SK-N-SH treated with all-trans-retinoic acid at 6 μM for 48 hours (cell line): ENCODE measurements at regions not wholly inside any gene's neighbourhood (a gene's known extent, or its start where the extent isn't known, plus 50 kb on each side); places are given as distances from the start of the nearest gene placed in this dataset.

Experiments
- ATAC-seq: fragments of 200-7000 bp; cut with Tn5 transposase; 3 replicates; pipeline ENCODE4 v1.9.1; 2020; ENCODE audit warnings: mild to moderate bottlenecking, moderate library complexity
- ARNTL ChIP-seq: fragments of 450-650 bp; formaldehyde crosslinking; IDR thresholded peaks from 2 replicates; pipeline ENCODE4 v1.5.0; 2020; ENCODE audit warnings: low read depth, mild to moderate bottlenecking, moderate library complexity, borderline replicate concordance
- BACH2 ChIP-seq: fragments of 250-450 bp; sonication (Bioruptor Pico); IDR thresholded peaks from 2 replicates; pipeline ENCODE4 v1.9.0; 2021; ENCODE audit warnings: mild to moderate bottlenecking, borderline replicate concordance
- CSDC2 ChIP-seq: fragments of 250-450 bp; sonication (Bioruptor Pico); IDR thresholded peaks from 2 replicates; pipeline ENCODE4 v1.5.0; 2020; ENCODE audit warnings: mild to moderate bottlenecking, moderate library complexity
- ESRRG ChIP-seq: fragments of 250-450 bp; sonication (Bioruptor Pico); IDR thresholded peaks from 2 replicates; pipeline ENCODE4 v1.6.1; 2021; ENCODE audit warnings: mild to moderate bottlenecking
- GLIS3 ChIP-seq: fragments of 250-450 bp; sonication (Bioruptor Pico); IDR thresholded peaks from 2 replicates; pipeline ENCODE4 v1.5.0; 2020; ENCODE audit warnings: mild to moderate bottlenecking, moderate library complexity
- ISL1 ChIP-seq: fragments of 250-450 bp; sonication (Bioruptor Pico); IDR thresholded peaks from 2 replicates; pipeline ENCODE4 v2.1.2; 2022; ENCODE audit warnings: mild to moderate bottlenecking, moderate library complexity
- OSR1 ChIP-seq: fragments of 250-450 bp; sonication (Bioruptor Pico); IDR thresholded peaks from 2 replicates; pipeline ENCODE4 v1.8.0; 2022; ENCODE audit warnings: moderate library complexity, mild to moderate bottlenecking, inconsistent platforms
- PPARA ChIP-seq: fragments of 250-450 bp; sonication (Bioruptor Pico); IDR thresholded peaks from 2 replicates; pipeline ENCODE4 v1.5.0; 2020; ENCODE audit warnings: mild to moderate bottlenecking, borderline replicate concordance
- RARB ChIP-seq: fragments of 250-450 bp; sonication (Bioruptor Pico); IDR thresholded peaks from 2 replicates; pipeline ENCODE4 v1.8.0; 2021; ENCODE audit warnings: mild to moderate bottlenecking, moderate library complexity
- SNAI2 ChIP-seq: fragments of 250-450 bp; sonication (Bioruptor Pico); IDR thresholded peaks from 2 replicates; pipeline ENCODE4 v1.5.0; 2020; ENCODE audit warnings: mild to moderate bottlenecking, moderate library complexity
- TCF4 ChIP-seq: fragments of 250-450 bp; sonication (Bioruptor Pico); IDR thresholded peaks from 2 replicates; pipeline ENCODE4 v1.8.0; 2021; ENCODE audit warnings: mild to moderate bottlenecking, moderate library complexity, borderline replicate concordance
- TOX ChIP-seq: fragments of 250-450 bp; sonication (Bioruptor Pico); IDR thresholded peaks from 2 replicates; pipeline ENCODE4 v1.8.0; 2021; ENCODE audit warnings: mild to moderate bottlenecking, moderate library complexity, borderline replicate concordance
- ZC3H10 ChIP-seq: fragments of 250-450 bp; sonication (Bioruptor Pico); IDR thresholded peaks from 2 replicates; pipeline ENCODE4 v1.5.1; 2021; ENCODE audit warnings: mild to moderate bottlenecking, moderate library complexity
- ZFP3 ChIP-seq: fragments of 250-450 bp; sonication (Bioruptor Pico); IDR thresholded peaks from 2 replicates; pipeline ENCODE4 v1.5.0; 2020; ENCODE audit warnings: mild to moderate bottlenecking, moderate library complexity
- ZFP30 ChIP-seq: fragments of 450-650 bp; formaldehyde crosslinking; IDR thresholded peaks from 2 replicates; pipeline ENCODE4 v1.5.0; 2022; ENCODE audit warnings: mild to moderate bottlenecking, moderate library complexity
- ZNF8 ChIP-seq: fragments of 450-650 bp; formaldehyde crosslinking; IDR thresholded peaks from 2 replicates; pipeline ENCODE4 v1.5.0; 2020; ENCODE audit warnings: mild to moderate bottlenecking, moderate library complexity
- TF ChIP-seq, protein P1 (sequence below): fragments of 250-450 bp; sonication (Bioruptor Pico); IDR thresholded peaks from 2 replicates; pipeline ENCODE4 v1.5.0; 2020; ENCODE audit warnings: mild to moderate bottlenecking, moderate library complexity
- TF ChIP-seq, protein P2 (sequence below): fragments of 250-450 bp; sonication (Bioruptor Pico); IDR thresholded peaks from 2 replicates; pipeline ENCODE4 v1.5.1; 2020; ENCODE audit warnings: low read depth, mild to moderate bottlenecking, moderate library complexity
- TF ChIP-seq, protein P3 (sequence below): fragments of 250-450 bp; sonication (Bioruptor Pico); IDR thresholded peaks from 2 replicates; pipeline ENCODE4 v1.8.0; 2021; ENCODE audit warnings: low read depth, mild to moderate bottlenecking, moderate library complexity, borderline replicate concordance
- TF ChIP-seq, protein P4 (sequence below): fragments of 250-450 bp; sonication (Bioruptor Pico); IDR thresholded peaks from 2 replicates; pipeline ENCODE4 v1.5.1; 2021; ENCODE audit warnings: mild to moderate bottlenecking, moderate library complexity
- TF ChIP-seq, protein P5 (sequence below): fragments of 250-450 bp; sonication (Bioruptor Pico); IDR thresholded peaks from 2 replicates; pipeline ENCODE4 v1.8.0; 2020; ENCODE audit warnings: mild to moderate bottlenecking, moderate library complexity, borderline replicate concordance

DNA sequence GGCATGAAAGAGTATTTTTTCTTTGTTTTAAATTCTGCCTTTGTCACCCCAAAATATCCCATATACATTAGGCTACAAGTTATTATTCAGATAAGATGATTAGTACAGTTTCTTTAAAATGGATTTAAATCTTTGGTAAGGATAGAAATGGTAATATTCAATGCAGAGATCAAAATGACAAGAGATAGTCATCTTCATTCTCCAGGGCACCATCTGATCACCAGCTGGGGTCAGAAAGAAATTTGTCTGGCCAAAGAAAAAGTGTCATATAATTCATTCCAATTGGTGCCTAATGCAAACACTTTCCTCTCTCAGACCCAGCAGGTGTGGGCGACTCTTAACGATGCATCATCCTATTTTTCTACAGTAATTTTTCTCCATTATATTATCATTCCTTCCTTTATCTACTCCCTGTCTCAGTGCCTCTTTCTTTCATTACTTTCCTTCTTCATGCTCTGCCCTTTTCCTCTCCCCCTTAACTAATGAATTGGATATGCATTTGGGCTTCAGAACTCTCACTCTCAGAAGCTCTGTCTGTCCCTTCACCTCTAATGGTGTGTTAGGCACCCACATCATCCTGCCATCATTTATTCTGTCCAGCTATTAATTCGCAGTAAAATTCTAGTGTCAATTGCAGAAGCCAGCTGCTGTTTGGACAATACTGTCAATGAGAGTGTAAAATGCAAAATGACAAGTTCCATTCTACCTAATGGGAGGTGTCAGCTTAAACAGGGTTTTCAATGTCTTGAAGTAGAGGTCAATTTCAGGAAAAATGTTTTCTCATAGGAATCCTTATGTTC, 570.5 kb downstream of the TDRD15 start:
- no peak for ATAC-seq
- TF ChIP-seq, protein P1, sequence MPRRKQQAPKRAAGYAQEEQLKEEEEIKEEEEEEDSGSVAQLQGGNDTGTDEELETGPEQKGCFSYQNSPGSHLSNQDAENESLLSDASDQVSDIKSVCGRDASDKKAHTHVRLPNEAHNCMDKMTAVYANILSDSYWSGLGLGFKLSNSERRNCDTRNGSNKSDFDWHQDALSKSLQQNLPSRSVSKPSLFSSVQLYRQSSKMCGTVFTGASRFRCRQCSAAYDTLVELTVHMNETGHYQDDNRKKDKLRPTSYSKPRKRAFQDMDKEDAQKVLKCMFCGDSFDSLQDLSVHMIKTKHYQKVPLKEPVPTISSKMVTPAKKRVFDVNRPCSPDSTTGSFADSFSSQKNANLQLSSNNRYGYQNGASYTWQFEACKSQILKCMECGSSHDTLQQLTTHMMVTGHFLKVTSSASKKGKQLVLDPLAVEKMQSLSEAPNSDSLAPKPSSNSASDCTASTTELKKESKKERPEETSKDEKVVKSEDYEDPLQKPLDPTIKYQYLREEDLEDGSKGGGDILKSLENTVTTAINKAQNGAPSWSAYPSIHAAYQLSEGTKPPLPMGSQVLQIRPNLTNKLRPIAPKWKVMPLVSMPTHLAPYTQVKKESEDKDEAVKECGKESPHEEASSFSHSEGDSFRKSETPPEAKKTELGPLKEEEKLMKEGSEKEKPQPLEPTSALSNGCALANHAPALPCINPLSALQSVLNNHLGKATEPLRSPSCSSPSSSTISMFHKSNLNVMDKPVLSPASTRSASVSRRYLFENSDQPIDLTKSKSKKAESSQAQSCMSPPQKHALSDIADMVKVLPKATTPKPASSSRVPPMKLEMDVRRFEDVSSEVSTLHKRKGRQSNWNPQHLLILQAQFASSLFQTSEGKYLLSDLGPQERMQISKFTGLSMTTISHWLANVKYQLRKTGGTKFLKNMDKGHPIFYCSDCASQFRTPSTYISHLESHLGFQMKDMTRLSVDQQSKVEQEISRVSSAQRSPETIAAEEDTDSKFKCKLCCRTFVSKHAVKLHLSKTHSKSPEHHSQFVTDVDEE (CRISPR knock-in tag) = peak; percentile 37; the same call in 1 of the 2 replicates
- TF ChIP-seq GLIS3 (CRISPR knock-in tag) (no peak), CSDC2 (no peak), TCF4 (CRISPR knock-in tag) (peak; percentile 88)

DNA sequence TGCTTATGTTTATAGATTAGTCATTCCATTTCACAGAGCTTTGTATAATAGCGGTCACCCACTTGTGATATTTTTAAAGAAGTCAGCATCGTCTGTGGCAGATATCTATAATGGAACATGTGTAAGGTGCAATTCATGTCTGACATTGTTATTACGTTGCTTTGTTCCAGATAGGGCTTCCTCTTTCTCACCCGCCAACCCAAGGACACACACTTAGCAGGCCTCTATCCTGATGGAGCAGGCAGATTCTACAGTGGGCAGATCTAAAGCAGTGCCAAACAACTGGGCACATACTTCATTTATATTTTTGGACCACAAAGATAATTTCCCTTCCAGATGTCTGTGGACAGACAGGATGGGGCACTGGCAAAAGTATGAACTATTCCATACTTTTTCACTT, 573.1 kb downstream of the TDRD15 start:
- TF ChIP-seq GLIS3 (CRISPR knock-in tag) = no peak
- ATAC-seq = no peak

DNA sequence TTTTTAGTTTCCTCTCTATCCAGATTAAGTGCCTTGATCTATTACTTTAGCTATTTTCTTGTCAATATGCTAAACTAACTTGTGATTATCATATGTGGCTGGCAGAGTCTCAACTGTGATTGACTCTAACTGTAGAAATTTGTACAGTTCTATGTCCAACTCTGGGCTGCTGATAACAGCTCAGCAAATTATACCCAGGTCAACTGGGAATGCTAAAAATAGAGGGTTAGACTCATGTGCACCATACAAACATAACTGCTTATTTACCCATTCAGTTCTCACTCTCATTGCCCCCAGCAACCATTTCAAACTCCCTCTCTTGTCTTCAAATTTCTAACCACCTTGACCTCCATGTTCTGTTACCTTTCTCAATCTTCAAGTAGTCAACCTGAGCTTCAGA, 576.9 kb downstream of the TDRD15 start:
- no peak for ATAC-seq
- TF ChIP-seq BACH2 (CRISPR knock-in tag) = no peak
- TF ChIP-seq TCF4 (CRISPR knock-in tag) = no peak
- TF ChIP-seq, protein P2, sequence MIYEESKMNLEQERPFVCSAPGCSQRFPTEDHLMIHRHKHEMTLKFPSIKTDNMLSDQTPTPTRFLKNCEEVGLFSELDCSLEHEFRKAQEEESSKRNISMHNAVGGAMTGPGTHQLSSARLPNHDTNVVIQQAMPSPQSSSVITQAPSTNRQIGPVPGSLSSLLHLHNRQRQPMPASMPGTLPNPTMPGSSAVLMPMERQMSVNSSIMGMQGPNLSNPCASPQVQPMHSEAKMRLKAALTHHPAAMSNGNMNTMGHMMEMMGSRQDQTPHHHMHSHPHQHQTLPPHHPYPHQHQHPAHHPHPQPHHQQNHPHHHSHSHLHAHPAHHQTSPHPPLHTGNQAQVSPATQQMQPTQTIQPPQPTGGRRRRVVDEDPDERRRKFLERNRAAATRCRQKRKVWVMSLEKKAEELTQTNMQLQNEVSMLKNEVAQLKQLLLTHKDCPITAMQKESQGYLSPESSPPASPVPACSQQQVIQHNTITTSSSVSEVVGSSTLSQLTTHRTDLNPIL (CRISPR knock-in tag) = no peak
- TF ChIP-seq SNAI2 = no peak
- TF ChIP-seq ZC3H10 = no peak
- no peak for TF ChIP-seq ARNTL (CRISPR knock-in tag)
- TF ChIP-seq GLIS3 (CRISPR knock-in tag) = no peak
- no peak for TF ChIP-seq CSDC2
- TF ChIP-seq TOX (CRISPR knock-in tag) = no peak
- no peak for TF ChIP-seq ZFP3 (CRISPR knock-in tag)
- TF ChIP-seq, protein P3, sequence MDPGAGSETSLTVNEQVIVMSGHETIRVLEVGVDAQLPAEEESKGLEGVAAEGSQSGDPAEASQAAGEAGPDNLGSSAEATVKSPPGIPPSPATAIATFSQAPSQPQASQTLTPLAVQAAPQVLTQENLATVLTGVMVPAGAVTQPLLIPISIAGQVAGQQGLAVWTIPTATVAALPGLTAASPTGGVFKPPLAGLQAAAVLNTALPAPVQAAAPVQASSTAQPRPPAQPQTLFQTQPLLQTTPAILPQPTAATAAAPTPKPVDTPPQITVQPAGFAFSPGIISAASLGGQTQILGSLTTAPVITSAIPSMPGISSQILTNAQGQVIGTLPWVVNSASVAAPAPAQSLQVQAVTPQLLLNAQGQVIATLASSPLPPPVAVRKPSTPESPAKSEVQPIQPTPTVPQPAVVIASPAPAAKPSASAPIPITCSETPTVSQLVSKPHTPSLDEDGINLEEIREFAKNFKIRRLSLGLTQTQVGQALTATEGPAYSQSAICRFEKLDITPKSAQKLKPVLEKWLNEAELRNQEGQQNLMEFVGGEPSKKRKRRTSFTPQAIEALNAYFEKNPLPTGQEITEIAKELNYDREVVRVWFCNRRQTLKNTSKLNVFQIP (CRISPR knock-in tag) = no peak
- no peak for TF ChIP-seq RARB (CRISPR knock-in tag)
- TF ChIP-seq, protein P4, sequence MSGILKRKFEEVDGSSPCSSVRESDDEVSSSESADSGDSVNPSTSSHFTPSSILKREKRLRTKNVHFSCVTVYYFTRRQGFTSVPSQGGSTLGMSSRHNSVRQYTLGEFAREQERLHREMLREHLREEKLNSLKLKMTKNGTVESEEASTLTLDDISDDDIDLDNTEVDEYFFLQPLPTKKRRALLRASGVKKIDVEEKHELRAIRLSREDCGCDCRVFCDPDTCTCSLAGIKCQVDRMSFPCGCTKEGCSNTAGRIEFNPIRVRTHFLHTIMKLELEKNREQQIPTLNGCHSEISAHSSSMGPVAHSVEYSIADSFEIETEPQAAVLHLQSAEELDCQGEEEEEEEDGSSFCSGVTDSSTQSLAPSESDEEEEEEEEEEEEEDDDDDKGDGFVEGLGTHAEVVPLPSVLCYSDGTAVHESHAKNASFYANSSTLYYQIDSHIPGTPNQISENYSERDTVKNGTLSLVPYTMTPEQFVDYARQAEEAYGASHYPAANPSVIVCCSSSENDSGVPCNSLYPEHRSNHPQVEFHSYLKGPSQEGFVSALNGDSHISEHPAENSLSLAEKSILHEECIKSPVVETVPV (CRISPR knock-in tag) = no peak
- no peak for TF ChIP-seq OSR1 (CRISPR knock-in tag)
- no peak for TF ChIP-seq ZFP30
- TF ChIP-seq, protein P5, sequence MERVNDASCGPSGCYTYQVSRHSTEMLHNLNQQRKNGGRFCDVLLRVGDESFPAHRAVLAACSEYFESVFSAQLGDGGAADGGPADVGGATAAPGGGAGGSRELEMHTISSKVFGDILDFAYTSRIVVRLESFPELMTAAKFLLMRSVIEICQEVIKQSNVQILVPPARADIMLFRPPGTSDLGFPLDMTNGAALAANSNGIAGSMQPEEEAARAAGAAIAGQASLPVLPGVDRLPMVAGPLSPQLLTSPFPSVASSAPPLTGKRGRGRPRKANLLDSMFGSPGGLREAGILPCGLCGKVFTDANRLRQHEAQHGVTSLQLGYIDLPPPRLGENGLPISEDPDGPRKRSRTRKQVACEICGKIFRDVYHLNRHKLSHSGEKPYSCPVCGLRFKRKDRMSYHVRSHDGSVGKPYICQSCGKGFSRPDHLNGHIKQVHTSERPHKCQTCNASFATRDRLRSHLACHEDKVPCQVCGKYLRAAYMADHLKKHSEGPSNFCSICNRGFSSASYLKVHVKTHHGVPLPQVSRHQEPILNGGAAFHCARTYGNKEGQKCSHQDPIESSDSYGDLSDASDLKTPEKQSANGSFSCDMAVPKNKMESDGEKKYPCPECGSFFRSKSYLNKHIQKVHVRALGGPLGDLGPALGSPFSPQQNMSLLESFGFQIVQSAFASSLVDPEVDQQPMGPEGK (CRISPR knock-in tag) = no peak

DNA sequence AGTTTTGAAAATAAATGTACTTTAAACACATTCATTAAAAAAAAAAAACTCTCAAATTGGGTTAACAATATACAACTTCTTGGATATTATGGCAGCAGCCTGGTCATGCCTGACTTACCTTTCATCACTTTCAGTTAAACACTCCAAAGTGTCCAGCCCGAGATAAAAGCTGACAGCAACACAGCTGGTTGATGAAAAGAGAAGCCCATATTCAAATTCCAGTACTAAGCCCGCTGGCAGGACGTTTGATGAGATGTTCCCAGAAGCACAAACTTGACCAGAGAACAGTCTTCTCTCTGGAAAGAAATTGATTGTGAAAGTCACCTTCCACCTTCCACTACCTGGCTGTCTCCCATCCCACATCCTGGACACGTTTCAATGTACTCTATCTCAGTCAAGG, 586.3 kb downstream of the TDRD15 start:
- TF ChIP-seq ZFP30 (no peak), TOX (CRISPR knock-in tag) (no peak), RARB (CRISPR knock-in tag) (no peak), ARNTL (CRISPR knock-in tag) (no peak), PPARA (CRISPR knock-in tag) (no peak), ESRRG (no peak), ZNF8 (CRISPR knock-in tag) (no peak), CSDC2 (no peak), ISL1 (CRISPR knock-in tag) (no peak)
- TF ChIP-seq, protein P3 (CRISPR knock-in tag) = no peak
- no peak for ATAC-seq
